ENCODE measurements at regions not wholly inside any gene's neighbourhood (a gene's known extent, or its start where the extent isn't known, plus 50 kb on each side); places are given as distances from the start of the nearest gene placed in this dataset.

DNA sequence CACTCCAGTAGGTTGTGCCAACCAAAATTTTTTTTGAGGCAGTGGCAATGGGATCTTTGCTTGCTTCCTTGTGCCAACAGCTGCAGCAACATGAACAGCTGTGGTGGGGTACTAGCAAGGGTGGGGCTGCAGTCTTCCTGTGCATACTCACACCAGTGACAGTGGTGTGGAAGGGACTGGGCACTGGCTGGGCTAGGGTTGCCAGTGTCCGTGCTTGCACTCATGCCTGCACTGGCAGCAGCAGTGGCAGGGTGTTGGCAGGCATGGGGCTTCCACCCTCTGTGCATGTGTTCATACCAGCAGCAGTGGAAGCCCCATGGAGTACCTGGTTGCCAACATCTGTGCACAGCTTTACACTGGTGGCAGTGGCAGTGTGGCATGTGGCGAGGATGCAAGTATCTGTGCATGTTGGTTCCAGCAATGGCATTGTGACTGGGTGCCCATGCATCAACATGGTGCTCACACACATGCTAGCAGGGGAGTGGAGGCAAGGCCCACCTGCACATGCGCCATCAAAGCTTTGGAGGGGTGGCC lies 1312.6 kb downstream of the PCDH18 start:
- Mint-ChIP-seq H3K36me3 (no peaks in the 10 kb centered on the region), H3K9me3 (peaks cover 0 to 5% (median 0%) of the 10 kb centered on the region in 3 donors), H3K27me3 (no peaks in the 10 kb centered on the region), H3K4me1 (no peaks in the 10 kb centered on the region), H3K27ac (no peak overlapping the region), H3K4me3 (no peak overlapping the region)

- no peaks in the 10 kb centered on the region for H3K36me3 Mint-ChIP-seq
- no peaks in the 10 kb centered on the region for H3K27me3 Mint-ChIP-seq
- H3K27ac Mint-ChIP-seq: no peak overlapping the region
- H3K4me1 Mint-ChIP-seq: no peaks in the 10 kb centered on the region
- H3K4me3 Mint-ChIP-seq: no peak overlapping the region
- H3K9me3 Mint-ChIP-seq: peaks cover 0 to 11% (median 2%) of the 10 kb centered on the region in 3 donors
Measured at GRCh38 chr4:136203199-136203598, 1329.1 kb downstream of the PCDH18 start.

- Mint-ChIP-seq H3K27ac (no peak overlapping the region), H3K36me3 (no peaks in the 10 kb centered on the region), H3K9me3 (peaks cover 0 to 8% (median 2%) of the 10 kb centered on the region in 3 donors), H3K4me1 (no peaks in the 10 kb centered on the region), H3K4me3 (no peak overlapping the region), H3K27me3 (no peaks in the 10 kb centered on the region)
Measured at GRCh38 chr4:136198358-136198757, 1333.9 kb downstream of the PCDH18 start.

DNA sequence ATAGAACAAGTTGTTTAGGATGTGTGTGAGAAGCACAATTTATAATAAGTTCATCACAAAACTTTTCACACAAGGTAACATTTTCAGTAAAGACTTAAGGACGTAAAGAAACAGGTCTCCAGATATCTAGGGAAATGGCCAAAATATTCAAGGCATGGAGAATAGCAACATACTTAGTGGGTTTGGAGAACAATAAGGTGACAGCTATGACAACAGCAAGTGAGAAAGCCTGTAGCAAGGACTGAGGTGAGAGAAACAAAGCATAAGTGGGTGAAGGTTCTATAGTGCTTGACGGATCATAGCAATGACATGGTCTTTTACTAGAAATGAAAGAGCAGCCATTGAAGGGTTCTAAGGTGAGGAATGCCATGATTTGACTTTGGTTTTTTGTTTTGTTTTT lies 1337.3 kb downstream of the PCDH18 start:
- Mint-ChIP-seq H3K27me3 (no peaks in the 10 kb centered on the region), H3K9me3 (peaks cover 0 to 5% (median 4%) of the 10 kb centered on the region in 3 donors), H3K27ac (no peak overlapping the region), H3K36me3 (no peaks in the 10 kb centered on the region), H3K4me1 (peaks cover 0 to 2% (median 0%) of the 10 kb centered on the region in 3 donors), H3K4me3 (no peak overlapping the region)

GRCh38 chr4:136186650-136187049 lies 1345.6 kb downstream of the PCDH18 start:
- Mint-ChIP-seq H3K9me3 (peaks cover 0 to 9% (median 8%) of the 10 kb centered on the region in 3 donors), H3K4me1 (peaks cover 0 to 2% (median 0%) of the 10 kb centered on the region in 3 donors), H3K36me3 (no peaks in the 10 kb centered on the region), H3K4me3 (no peak overlapping the region), H3K27me3 (no peaks in the 10 kb centered on the region), H3K27ac (no peak overlapping the region)

DNA sequence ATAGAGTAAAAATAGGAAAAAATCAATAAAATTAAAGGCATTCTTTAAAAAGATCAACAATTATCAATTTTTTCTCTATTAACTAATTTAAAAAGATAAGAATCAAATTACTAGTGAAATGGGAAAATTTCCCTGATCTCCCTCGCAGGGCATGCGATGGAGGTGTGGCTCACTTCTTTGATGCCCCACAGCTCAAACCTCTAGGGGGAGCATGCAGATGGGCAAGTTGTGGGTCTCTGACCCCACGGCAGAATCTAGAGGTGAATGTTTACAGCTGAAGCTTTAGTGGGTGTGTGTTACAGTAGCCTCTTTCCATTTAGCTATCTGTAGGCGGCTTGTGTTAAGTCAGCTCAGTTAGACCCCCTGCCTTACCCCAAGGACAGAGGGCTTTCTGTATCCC lies 1348.8 kb downstream of the PCDH18 start:
- Mint-ChIP-seq H3K4me1 (no peaks in the 10 kb centered on the region), H3K27me3 (no peaks in the 10 kb centered on the region), H3K9me3 (peaks cover 0 to 10% (median 2%) of the 10 kb centered on the region in 3 donors), H3K27ac (no peak overlapping the region), H3K36me3 (no peaks in the 10 kb centered on the region), H3K4me3 (no peak overlapping the region)

- H3K9me3 Mint-ChIP-seq: peaks cover 0 to 5% (median 2%) of the 10 kb centered on the region in 3 donors
- H3K4me1 Mint-ChIP-seq: peaks cover 0 to 3% (median 0%) of the 10 kb centered on the region in 3 donors
- no peak overlapping the region for H3K4me3 Mint-ChIP-seq
- H3K36me3 Mint-ChIP-seq: no peaks in the 10 kb centered on the region
- H3K27me3 Mint-ChIP-seq: no peaks in the 10 kb centered on the region
- no peak overlapping the region for H3K27ac Mint-ChIP-seq
Measured at GRCh38 chr4:136156947-136157346, 1375.3 kb downstream of the PCDH18 start.

GRCh38 chr4:136150046-136150445 lies 1382.2 kb downstream of the PCDH18 start:
- no peaks in the 10 kb centered on the region for H3K27me3 Mint-ChIP-seq
- H3K9me3 Mint-ChIP-seq: peaks cover 0 to 27% (median 6%) of the 10 kb centered on the region in 3 donors
- no peaks in the 10 kb centered on the region for H3K36me3 Mint-ChIP-seq
- H3K4me3 Mint-ChIP-seq: no peak overlapping the region
- no peak overlapping the region for H3K27ac Mint-ChIP-seq
- H3K4me1 Mint-ChIP-seq: peaks cover 0 to 3% (median 0%) of the 10 kb centered on the region in 3 donors

DNA sequence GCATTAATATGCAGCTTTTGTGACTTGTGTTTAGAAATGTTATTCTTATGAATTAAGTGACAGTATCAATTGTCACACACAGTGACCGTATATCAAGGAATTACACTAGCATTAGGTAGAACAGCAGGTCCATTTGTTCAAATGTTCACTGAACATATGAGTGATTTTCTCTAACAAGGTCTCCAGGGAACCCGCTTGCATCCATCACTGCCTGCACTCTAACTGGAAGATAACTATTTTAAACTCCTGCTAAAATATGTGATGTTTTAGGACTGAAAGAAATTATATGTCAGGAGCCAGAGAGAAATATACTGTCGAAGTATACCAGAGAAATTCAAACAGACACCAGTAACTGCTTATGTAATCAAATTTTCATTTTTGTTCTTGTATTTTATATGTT lies 1395.7 kb downstream of the PCDH18 start:
- Mint-ChIP-seq H3K27ac (no peak overlapping the region), H3K4me1 (no peaks in the 10 kb centered on the region), H3K9me3 (peaks cover 0 to 2% (median 0%) of the 10 kb centered on the region in 3 donors), H3K27me3 (no peaks in the 10 kb centered on the region), H3K36me3 (no peaks in the 10 kb centered on the region), H3K4me3 (no peak overlapping the region)

DNA sequence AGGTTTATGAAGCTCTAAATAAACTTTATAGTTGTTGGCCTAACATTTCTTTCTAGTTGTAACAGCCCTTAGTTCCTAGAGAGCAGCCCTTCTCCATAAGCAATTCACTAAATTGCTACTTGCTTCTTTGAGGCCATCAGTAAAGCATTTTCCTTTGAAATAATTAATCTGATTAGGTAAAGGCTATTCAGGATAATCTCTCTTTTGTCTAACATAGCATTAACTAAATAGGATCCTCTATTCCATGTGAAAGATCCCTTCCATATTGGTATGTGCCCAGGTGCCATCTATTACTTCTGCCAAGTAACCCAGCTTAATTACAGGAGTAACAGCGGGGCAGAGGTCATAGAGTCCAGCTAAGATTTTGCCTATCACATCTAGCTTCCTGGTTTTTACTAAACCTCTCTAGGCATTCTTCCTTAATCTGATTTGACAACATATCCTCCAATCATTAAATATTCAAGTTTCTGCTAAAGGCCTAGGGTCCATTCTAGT lies 1408.0 kb downstream of the PCDH18 start:
- no peaks in the 10 kb centered on the region for H3K27me3 Mint-ChIP-seq
- H3K36me3 Mint-ChIP-seq: no peaks in the 10 kb centered on the region
- H3K27ac Mint-ChIP-seq: no peak overlapping the region
- H3K4me3 Mint-ChIP-seq: no peak overlapping the region
- H3K9me3 Mint-ChIP-seq: peaks cover 0 to 16% (median 5%) of the 10 kb centered on the region in 3 donors
- H3K4me1 Mint-ChIP-seq: no peaks in the 10 kb centered on the region

- H3K4me3 Mint-ChIP-seq: no peak overlapping the region
- H3K4me1 Mint-ChIP-seq: no peaks in the 10 kb centered on the region
- no peaks in the 10 kb centered on the region for H3K36me3 Mint-ChIP-seq
- H3K27ac Mint-ChIP-seq: no peak overlapping the region
- H3K27me3 Mint-ChIP-seq: no peaks in the 10 kb centered on the region
- peaks cover 0 to 10% (median 3%) of the 10 kb centered on the region in 3 donors for H3K9me3 Mint-ChIP-seq
Measured at GRCh38 chr4:136121426-136121825, 1410.9 kb downstream of the PCDH18 start.

DNA sequence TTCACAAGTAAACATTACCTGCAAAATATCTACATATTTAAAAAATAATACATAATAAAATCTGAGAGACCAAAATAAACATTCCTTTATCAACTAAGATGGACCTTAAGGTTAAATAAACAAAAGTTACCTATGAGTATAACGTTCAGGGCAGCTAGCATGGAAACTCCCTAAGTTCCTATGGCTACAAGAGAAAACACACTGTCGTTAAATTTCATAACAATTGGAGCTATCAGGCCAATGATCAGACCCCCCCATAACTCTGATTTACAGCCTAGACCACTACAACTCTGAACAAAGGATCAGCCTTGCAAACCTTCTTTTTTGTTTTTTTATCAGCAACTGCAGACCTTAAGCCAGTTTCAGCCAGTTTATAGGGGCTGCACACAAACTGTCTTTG lies 1418.4 kb downstream of the PCDH18 start:
- Mint-ChIP-seq H3K4me3 (no peak overlapping the region), H3K27me3 (no peaks in the 10 kb centered on the region), H3K4me1 (no peaks in the 10 kb centered on the region), H3K36me3 (no peaks in the 10 kb centered on the region), H3K27ac (no peak overlapping the region), H3K9me3 (no peaks in the 10 kb centered on the region)

DNA sequence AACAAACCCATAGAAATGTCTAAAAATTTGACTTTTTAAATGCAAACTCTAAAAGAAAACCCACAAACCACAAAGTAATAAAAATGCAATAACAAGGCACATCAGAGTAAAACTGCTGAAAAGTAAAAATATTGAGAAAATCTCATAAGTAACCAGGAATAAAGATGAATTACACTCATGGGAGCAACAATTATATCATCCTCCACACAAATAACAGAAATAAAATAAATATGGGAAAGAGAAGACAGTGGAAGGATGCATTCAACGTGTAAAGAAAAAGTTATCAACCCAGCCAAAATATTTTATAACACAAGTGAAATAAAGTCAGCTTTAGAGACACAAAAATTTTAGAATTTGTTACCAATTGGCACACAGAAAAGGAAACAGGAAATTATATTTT lies 1420.2 kb downstream of the PCDH18 start:
- H3K36me3 Mint-ChIP-seq: no peaks in the 10 kb centered on the region
- peak overlapping the region in 1 of 3 donors; percentile 40 for H3K27ac Mint-ChIP-seq
- no peaks in the 10 kb centered on the region for H3K4me1 Mint-ChIP-seq
- H3K4me3 Mint-ChIP-seq: no peak overlapping the region
- no peaks in the 10 kb centered on the region for H3K9me3 Mint-ChIP-seq
- H3K27me3 Mint-ChIP-seq: no peaks in the 10 kb centered on the region

GRCh38 chr4:136106753-136107152 lies 1425.5 kb downstream of the PCDH18 start:
- Mint-ChIP-seq H3K4me3 (no peak overlapping the region), H3K9me3 (peaks cover 0 to 2% (median 0%) of the 10 kb centered on the region in 3 donors), H3K27ac (no peak overlapping the region), H3K27me3 (no peaks in the 10 kb centered on the region), H3K4me1 (no peaks in the 10 kb centered on the region), H3K36me3 (no peaks in the 10 kb centered on the region)

- Mint-ChIP-seq H3K4me1 (no peaks in the 10 kb centered on the region), H3K27ac (no peak overlapping the region), H3K4me3 (no peak overlapping the region), H3K27me3 (no peaks in the 10 kb centered on the region), H3K36me3 (no peaks in the 10 kb centered on the region), H3K9me3 (peaks cover 3 to 4% (median 3%) of the 10 kb centered on the region in 3 donors)
Measured at GRCh38 chr4:136103616-136104015, 1428.7 kb downstream of the PCDH18 start.

GRCh38 chr4:136097676-136098075 lies 1434.6 kb downstream of the PCDH18 start:
- H3K27ac Mint-ChIP-seq: no peak overlapping the region
- H3K27me3 Mint-ChIP-seq: no peaks in the 10 kb centered on the region
- H3K9me3 Mint-ChIP-seq: peaks cover 3 to 5% (median 4%) of the 10 kb centered on the region in 3 donors
- H3K36me3 Mint-ChIP-seq: no peaks in the 10 kb centered on the region
- H3K4me1 Mint-ChIP-seq: no peaks in the 10 kb centered on the region
- no peak overlapping the region for H3K4me3 Mint-ChIP-seq
